ENCODE measurements at regions not wholly inside any gene's neighbourhood (a gene's known extent, or its start where the extent isn't known, plus 50 kb on each side); places are given as distances from the start of the nearest gene placed in this dataset.

GRCh38 chr4:20101831-20102230 is 149.9 kb upstream of the SLIT2 start (continued):
- TF ChIP-seq CTCF (IDR thresholded peaks at IDR 0.05 in 2 of 3, conservative IDR thresholded peaks at IDR 0.05 in 1 of 3; ENCODE audit: control insufficient read depth in 2 of 3, extremely low read depth in 1 of 3, insufficient read depth in 1 of 3, low read depth in 3 of 3, low read length in 3 of 3) (no peak), ZBTB33 (IDR thresholded peaks at IDR 0.05) (no peak), SKIL (IDR thresholded peaks at IDR 0.05; ENCODE audit: low read depth, poor library complexity, severe bottlenecking) (no peak), RAD21 (IDR thresholded peaks at IDR 0.05; ENCODE audit: insufficient read depth, low read depth, low read length) (no peak), ZNF24 (IDR thresholded peaks at IDR 0.05) (no peak), SPI1 (IDR thresholded peaks at IDR 0.05; ENCODE audit: borderline replicate concordance, insufficient read depth, low read depth, low read length) (no peak), SRF (IDR thresholded peaks at IDR 0.05; ENCODE audit: low read depth in 2 of 2, low read length in 2 of 2) (no peak)

Measured in GM12878 (cell line).